ENCODE measurements at regions not wholly inside any gene's neighbourhood (a gene's known extent, or its start where the extent isn't known, plus 50 kb on each side); places are given as distances from the start of the nearest gene placed in this dataset.

DNA sequence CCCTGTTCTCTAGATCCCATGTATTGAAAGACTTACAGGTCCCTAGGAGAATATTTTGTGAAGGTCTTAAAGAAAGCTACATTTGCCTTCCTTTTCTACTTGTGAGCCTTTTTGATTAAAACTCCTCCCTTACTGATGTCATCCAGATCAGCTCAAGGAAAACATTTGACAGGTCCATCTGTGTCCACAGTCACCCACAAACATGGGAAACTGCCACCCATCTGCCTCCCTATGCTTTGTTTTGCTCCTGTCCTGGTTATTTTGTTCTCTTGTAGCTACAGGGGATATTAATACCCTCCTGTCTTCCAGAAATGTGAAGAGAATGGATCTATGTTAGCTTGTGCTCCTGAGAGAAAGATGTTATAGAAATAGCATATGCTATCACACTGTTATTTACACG lies 203.6 kb upstream of the GALNT5 start:
- TF ChIP-seq EZH2 (IDR thresholded peaks at IDR 0.05; ENCODE audit: borderline replicate concordance, insufficient read depth, low read depth, low read length, poor library complexity, severe bottlenecking): no peak
- TF ChIP-seq, protein P1, sequence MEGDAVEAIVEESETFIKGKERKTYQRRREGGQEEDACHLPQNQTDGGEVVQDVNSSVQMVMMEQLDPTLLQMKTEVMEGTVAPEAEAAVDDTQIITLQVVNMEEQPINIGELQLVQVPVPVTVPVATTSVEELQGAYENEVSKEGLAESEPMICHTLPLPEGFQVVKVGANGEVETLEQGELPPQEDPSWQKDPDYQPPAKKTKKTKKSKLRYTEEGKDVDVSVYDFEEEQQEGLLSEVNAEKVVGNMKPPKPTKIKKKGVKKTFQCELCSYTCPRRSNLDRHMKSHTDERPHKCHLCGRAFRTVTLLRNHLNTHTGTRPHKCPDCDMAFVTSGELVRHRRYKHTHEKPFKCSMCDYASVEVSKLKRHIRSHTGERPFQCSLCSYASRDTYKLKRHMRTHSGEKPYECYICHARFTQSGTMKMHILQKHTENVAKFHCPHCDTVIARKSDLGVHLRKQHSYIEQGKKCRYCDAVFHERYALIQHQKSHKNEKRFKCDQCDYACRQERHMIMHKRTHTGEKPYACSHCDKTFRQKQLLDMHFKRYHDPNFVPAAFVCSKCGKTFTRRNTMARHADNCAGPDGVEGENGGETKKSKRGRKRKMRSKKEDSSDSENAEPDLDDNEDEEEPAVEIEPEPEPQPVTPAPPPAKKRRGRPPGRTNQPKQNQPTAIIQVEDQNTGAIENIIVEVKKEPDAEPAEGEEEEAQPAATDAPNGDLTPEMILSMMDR (IDR thresholded peaks at IDR 0.05): no peak

Measured in B cell (primary cell).